Stomach (tissue), 4 donors: ENCODE measurements at regions not wholly inside any gene's neighbourhood (a gene's known extent, or its start where the extent isn't known, plus 50 kb on each side); places are given as distances from the start of the nearest gene placed in this dataset.

Experiments used
- EP300 ChIP-seq: sonication (generic); formaldehyde crosslinking; IDR thresholded peaks from one replicate; pipeline ENCODE4 v1.6.1; 2017; ENCODE audit warnings: antibody characterized with exemption
- POLR2A ChIP-seq, 4 donors: fragments of 450-650 bp; IDR thresholded peaks; one replicate each; pipeline ENCODE4 v1.6.1; 2016; ENCODE audit warnings: antibody characterized with exemption in 4 of 4, control low read depth in 2 of 4, mild to moderate bottlenecking in 1 of 4, moderate library complexity in 1 of 4
- POLR2AphosphoS5 ChIP-seq, 3 donors: sonication (generic); formaldehyde crosslinking; IDR thresholded peaks; one replicate each; pipeline ENCODE4 v1.6.1; 2016; ENCODE audit warnings: antibody characterized with exemption in 3 of 3
- TF ChIP-seq, protein P1 (sequence below), 7 experiments: fragments of 450-650 bp in 4 of 7; fragments of 200-600 bp in 3 of 7; sonication (generic) in 3 of 7; IDR thresholded peaks; one replicate each; pipeline ENCODE4 v1.5.1; 2016 to 2019; ENCODE audit warnings: antibody characterized with exemption in 7 of 7, control low read depth in 2 of 7, mild to moderate bottlenecking in 1 of 7

DNA sequence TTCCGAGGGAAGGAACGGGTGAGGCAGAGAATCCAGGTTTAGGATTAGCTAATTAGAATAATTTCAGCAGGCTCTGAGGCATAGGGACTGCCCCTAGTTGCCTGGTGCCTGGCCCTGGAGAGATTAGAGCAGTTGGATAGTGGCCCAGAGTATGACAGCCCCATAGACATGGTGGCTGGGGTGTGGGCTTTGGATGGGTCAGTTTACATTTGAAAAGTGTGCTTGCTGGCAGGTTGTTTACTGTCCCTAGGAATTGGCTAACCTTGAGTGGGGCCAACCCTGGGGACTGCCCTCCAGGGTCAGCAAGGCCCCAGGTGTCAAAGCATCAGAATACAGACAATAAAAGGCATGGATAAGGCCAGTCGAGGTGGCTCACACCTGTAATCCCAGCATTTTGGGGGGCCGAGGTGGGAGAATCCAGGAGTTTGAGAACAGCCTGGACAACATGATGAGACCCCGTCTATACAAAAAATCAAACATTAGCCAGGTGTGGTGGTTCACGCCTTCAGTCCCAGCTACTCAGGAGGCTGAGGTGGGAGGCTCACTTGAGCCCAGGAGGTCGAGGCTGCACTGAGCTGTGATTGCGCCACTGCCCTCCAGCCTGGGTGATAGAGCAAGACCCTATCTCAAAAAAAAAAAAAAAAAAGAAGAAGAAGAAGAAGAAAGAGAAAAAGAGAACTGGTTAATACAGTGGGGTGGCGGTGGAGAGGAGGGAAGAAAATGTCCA lies 182.3 kb upstream of the PWP1 start:
- no peak for TF ChIP-seq POLR2A (IDR thresholded peaks at IDR 0.05)
- TF ChIP-seq, protein P1, sequence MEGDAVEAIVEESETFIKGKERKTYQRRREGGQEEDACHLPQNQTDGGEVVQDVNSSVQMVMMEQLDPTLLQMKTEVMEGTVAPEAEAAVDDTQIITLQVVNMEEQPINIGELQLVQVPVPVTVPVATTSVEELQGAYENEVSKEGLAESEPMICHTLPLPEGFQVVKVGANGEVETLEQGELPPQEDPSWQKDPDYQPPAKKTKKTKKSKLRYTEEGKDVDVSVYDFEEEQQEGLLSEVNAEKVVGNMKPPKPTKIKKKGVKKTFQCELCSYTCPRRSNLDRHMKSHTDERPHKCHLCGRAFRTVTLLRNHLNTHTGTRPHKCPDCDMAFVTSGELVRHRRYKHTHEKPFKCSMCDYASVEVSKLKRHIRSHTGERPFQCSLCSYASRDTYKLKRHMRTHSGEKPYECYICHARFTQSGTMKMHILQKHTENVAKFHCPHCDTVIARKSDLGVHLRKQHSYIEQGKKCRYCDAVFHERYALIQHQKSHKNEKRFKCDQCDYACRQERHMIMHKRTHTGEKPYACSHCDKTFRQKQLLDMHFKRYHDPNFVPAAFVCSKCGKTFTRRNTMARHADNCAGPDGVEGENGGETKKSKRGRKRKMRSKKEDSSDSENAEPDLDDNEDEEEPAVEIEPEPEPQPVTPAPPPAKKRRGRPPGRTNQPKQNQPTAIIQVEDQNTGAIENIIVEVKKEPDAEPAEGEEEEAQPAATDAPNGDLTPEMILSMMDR (IDR thresholded peaks at IDR 0.05) = no peak
- TF ChIP-seq POLR2AphosphoS5 (IDR thresholded peaks at IDR 0.05) = no peak
- no peak for TF ChIP-seq EP300
